HG03432 (cell line): ENCODE measurements at regions not wholly inside any gene's neighbourhood (a gene's known extent, or its start where the extent isn't known, plus 50 kb on each side); places are given as distances from the start of the nearest gene placed in this dataset.
"Not testable (repeated sequence)": the region's sequence is repeated elsewhere in the genome, so short reads cannot be mapped to it uniquely, and the experiment has no call there.

ENCODE experiments used
- ATAC-seq: cut with Tn5 transposase; IDR thresholded peaks from one replicate; pipeline ENCODE4 v1.9.1; 2021; ENCODE audit warnings: mild to moderate bottlenecking, moderate library complexity; ENCODE audit not compliant: unreplicated experiment

- ATAC-seq: no peak
These were observed 53.6 kb downstream of the ARF6 start for GRCh38 chr14:49946320-49947141.

- no peak for ATAC-seq
These were observed 54.6 kb downstream of the ARF6 start for GRCh38 chr14:49947506-49947905.

GRCh38 chr14:49950275-49951228 is 57.7 kb downstream of the ARF6 start:
- ATAC-seq: no peak

DNA sequence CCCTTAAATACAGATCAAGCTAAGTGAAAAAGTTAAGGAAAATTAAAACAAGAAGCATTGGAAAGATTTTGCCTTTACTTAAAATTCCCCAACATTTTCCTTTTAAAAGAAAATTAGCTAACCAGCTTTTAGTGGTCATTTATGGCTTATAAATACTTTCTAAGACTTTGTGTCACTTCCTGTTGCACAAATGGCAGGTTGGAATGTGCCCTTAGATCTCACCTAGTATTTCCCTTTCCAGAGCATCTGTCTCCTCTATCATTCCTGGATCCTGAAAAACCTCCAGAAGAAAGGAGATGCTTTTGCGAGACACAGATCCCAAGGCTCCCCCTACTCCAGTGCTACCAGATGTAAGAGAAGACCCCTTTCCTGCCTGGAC is 58.3 kb downstream of the ARF6 start:
- no peak for ATAC-seq

DNA sequence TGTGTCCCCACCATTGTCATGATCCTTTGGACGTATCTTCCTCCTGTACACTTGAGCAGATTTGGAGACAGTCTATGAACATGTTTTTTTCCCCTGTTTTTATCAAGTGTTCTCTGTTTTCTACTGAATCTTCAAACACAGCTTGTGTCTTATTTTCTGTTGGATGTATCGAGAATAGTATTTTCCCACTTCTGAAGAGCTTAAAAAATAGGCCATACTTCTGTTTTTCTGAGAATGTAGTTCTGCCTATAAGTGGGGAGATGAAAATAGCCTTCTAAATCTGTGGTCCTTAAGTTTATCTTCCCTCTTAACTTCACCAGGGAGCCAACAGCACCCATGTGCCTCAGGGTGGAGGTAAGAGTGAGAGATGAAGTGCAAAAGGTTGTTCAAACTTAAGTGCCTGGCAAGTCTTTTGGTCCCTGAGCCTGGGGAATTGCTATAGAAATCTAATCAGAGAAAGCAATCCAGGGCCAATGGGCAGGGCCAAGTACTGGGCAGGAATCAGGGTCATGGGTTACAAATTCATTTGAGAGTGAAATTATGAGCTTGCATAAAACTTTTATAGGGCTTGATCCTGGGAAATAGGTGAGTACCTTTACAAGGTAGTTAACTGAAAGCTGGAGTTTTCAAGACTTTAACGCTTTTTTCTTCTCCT is 58.9 kb downstream of the ARF6 start:
- ATAC-seq: no peak

DNA sequence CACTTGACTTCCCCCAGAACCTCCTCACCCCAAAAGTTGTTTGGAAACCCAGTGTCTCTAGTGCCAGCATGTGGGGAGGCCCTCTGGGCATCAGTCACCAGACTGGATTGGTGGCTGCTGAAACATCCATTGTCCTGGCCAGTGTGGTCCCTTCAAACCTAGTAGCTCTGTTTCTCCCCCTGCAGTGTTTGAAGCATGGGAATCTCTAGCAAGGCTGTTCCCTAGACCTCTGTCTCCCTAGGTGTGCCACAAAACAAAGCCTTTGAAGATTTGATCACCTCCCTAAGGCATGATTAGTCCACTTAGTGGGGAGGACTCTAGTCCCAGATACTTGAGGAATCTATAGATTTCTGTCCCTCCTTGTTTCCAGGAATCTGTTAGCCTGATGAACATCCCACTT is 60.3 kb downstream of the ARF6 start:
- no peak for ATAC-seq

GRCh38 chr14:49954171-49954631 is 61.3 kb downstream of the ARF6 start:
- ATAC-seq: no peak

DNA sequence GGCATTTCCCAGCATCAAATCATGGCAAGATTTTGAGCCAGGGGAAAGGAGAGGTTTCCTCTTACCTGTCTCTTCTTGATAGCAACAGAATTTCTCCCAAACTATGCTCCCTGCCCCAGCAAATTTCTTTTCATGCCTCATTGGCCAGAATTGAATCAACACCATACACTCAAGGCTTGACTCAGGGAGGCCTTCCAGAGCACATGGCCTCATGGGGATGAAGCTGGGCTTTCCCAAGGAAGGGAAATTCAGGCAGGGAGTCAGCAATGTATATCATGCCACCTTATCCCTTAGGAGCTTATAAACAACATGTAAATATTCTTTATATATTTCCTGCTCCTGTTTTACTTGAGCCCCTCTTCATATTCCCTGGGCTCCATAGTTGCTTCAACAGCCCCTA is 62.1 kb downstream of the ARF6 start:
- no peak for ATAC-seq

GRCh38 chr14:49957089-49957852 is 64.4 kb downstream of the ARF6 start:
- no peak for ATAC-seq

DNA sequence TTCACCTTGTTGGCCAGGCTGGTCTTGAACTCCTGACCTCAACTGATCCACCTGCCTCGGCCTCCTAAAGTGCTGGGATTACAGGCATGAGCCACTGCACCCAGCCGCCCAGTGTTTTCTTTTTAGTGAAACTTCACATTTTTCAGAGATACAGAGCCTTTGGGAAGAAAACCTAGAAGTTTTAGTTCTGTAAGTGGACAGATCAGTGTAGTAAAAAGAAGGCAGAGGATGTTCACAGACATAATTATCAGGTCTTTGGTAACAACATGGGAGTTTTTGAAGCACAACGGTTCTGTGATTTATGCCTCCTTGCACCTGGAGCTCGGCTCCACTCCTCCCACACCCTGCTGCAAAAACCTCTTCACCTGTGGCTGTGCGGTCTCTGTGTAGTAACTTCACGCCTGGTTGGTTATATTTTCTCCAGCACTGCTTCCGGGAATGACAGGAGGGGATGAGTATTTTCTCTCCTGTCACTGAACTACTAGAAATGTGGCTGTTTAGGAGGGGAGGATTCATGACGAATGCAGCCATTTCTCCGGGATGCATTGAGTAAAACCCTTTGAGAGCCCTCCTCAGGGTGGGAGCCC is 67.0 kb downstream of the ARF6 start:
- peak; percentile 52 for ATAC-seq

DNA sequence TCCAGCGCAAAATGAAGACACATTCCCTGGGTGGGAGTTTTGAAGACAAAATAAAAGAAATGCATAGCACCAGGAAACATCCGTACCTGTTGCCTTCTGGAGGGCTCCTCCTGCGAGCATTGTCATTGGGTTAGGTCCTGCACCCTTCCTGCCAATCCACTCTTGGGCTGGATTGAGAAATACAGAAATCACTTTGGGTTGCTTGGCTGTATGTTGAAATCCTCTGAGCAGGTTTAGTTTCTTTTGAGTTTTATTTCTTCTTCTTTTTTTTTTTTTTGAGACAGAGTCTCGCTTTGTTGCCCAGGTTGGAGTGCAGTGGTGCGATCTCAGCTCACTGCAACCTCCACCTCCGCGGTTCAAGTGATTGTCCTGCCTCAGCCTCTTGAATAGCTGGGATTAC is 67.6 kb downstream of the ARF6 start:
- no peak for ATAC-seq

GRCh38 chr14:49961270-49962222 is 68.7 kb downstream of the ARF6 start:
- peak; percentile 57 for ATAC-seq

- peak; percentile 57 for ATAC-seq
These were observed 69.7 kb downstream of the ARF6 start for GRCh38 chr14:49962621-49963020.

GRCh38 chr14:49965068-49965651 is 72.3 kb downstream of the ARF6 start:
- ATAC-seq: not testable (repeated sequence)

GRCh38 chr14:49966304-49966809 is 73.5 kb downstream of the ARF6 start:
- ATAC-seq: no peak

- ATAC-seq: no peak
These were observed 74.2 kb downstream of the ARF6 start for GRCh38 chr14:49966971-49967630.

DNA sequence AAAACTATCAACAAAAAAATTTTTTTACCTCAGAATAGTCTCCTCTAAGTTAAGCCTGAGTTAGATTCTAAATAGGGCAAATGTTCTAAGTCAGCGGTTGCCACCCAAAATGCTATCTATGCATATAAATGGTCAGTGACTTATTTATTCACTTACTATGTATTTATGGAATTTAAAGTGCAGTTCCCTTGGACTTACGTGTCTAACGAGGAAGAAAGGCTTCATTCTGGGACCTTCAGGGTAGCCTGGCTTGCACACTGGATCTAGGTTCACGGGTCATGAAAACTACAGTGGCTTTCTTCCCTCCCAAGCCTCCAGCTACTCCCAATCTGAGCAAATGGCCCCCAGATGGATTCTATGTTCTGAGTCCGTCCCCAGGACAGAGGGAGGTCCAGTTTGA is 77.1 kb downstream of the ARF6 start:
- no peak for ATAC-seq
